Activated CD8-positive, alpha-beta memory T cell treated with anti-CD3 and anti-CD28 coated beads for 1 hour (primary cell): ENCODE measurements at regions not wholly inside any gene's neighbourhood (a gene's known extent, or its start where the extent isn't known, plus 50 kb on each side); places are given as distances from the start of the nearest gene placed in this dataset.

ENCODE experiments used
- DNase-seq, 2 donors: peaks; one replicate each; pipeline ENCODE4 v3.0.0-alpha.2; 2020; ENCODE audit warnings: low read depth in 1 of 2; ENCODE audit errors: extremely low read depth in 1 of 2

GRCh38 chr14:101451166-101451565 lies 110.1 kb upstream of the DIO3 start:
- DNase-seq, result no peak

GRCh38 chr14:101453225-101453624 lies 108.1 kb upstream of the DIO3 start:
- DNase-seq, result no peak

GRCh38 chr14:101454229-101454628 lies 107.1 kb upstream of the DIO3 start:
- DNase-seq, result no peak

GRCh38 chr14:101456246-101457175 lies 104.8 kb upstream of the DIO3 start:
- DNase-seq, result no peak

- DNase-seq, result no peak
These were observed 103.9 kb upstream of the DIO3 start for GRCh38 chr14:101457301-101457935.

GRCh38 chr14:101457936-101458740 lies 103.2 kb upstream of the DIO3 start:
- no peak for DNase-seq

GRCh38 chr14:101458741-101459550 lies 102.3 kb upstream of the DIO3 start:
- no peak for DNase-seq

GRCh38 chr14:101459551-101459900 lies 101.8 kb upstream of the DIO3 start:
- DNase-seq, result no peak

- DNase-seq, result no peak
These were observed 100.8 kb upstream of the DIO3 start for GRCh38 chr14:101460521-101460920.

GRCh38 chr14:101460986-101461750 lies 100.1 kb upstream of the DIO3 start:
- no peak for DNase-seq

GRCh38 chr14:101461891-101462290 lies 99.4 kb upstream of the DIO3 start:
- DNase-seq, result no peak

GRCh38 chr14:101462726-101463565 lies 98.3 kb upstream of the DIO3 start:
- no peak for DNase-seq

GRCh38 chr14:101463566-101464171 lies 97.6 kb upstream of the DIO3 start:
- no peak for DNase-seq

GRCh38 chr14:101464310-101464983 lies 96.8 kb upstream of the DIO3 start:
- DNase-seq, result no peak

- DNase-seq, result no peak
These were observed 96.1 kb upstream of the DIO3 start for GRCh38 chr14:101464984-101465794.

GRCh38 chr14:101465795-101466448 lies 95.4 kb upstream of the DIO3 start:
- no peak for DNase-seq
